ENCODE measurements at regions not wholly inside any gene's neighbourhood (a gene's known extent, or its start where the extent isn't known, plus 50 kb on each side); places are given as distances from the start of the nearest gene placed in this dataset.

DNA sequence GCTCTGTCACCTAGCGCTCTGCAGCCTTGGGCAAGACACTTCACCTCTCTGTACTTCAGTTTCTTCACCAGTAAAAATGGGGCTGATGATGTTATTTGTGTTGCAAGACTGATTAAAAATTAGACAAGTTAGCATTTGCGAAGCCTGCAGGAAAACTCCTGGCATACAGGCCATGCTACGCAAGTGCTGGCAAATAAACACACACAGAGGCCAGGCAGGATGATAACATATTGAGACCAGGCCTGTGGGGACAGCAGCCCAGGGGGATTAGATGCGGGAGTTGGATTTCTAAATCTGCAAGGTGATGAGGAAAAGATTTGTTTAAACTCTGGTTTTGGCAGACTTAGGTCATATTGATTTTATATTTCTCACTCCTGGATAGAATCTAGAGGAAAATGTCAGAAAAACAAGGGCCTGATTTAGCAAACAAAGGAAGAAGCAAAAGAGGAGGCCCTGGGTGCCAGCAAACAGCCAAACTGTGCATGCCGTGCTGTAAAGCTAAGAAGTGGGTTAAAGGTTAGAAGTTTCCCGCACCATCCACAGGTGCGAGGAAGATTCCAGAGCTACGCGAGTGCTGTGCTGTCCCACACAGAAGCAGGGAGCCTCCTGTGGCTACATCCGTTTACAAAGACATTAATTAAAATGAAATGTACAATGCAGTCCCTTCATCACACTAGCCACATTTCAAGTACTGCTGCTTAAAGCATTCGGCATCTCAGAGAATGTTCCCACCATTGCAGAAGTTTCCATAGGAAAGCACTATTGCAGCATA is 532.2 kb downstream of the NPHP4 start:
- TF ChIP-seq CTCF (IDR thresholded peaks at IDR 0.05) (no peak), POLR2A (IDR thresholded peaks at IDR 0.05) (no peak)
